GM19397 (cell line): ENCODE measurements at regions not wholly inside any gene's neighbourhood (a gene's known extent, or its start where the extent isn't known, plus 50 kb on each side); places are given as distances from the start of the nearest gene placed in this dataset.

Source experiments
- ATAC-seq: cut with Tn5 transposase; IDR thresholded peaks from one replicate; pipeline ENCODE4 v1.9.1; 2021; ENCODE audit warnings: mild to moderate bottlenecking, moderate library complexity; ENCODE audit not compliant: unreplicated experiment

DNA sequence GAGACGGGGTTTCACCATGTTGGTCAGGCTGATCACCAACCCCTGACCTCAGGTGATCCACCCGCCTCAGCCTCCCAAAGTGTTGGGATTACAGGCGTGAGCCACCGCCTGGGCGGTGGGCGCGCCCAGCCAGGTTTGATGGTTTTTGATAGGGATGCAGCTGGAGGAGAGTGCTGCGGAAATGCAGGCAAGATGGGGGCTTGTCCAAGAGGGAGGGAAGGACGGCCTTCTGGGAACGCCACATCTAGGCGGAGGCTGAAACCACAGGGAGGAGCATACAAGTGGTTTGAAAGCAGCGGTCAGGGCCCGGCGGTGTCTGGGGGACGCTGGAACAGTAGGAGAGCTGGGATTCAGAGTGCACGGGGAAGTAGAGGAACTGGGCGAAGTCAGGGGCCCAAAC, 134.6 kb downstream of the VRK1 start:
- ATAC-seq = no peak

DNA sequence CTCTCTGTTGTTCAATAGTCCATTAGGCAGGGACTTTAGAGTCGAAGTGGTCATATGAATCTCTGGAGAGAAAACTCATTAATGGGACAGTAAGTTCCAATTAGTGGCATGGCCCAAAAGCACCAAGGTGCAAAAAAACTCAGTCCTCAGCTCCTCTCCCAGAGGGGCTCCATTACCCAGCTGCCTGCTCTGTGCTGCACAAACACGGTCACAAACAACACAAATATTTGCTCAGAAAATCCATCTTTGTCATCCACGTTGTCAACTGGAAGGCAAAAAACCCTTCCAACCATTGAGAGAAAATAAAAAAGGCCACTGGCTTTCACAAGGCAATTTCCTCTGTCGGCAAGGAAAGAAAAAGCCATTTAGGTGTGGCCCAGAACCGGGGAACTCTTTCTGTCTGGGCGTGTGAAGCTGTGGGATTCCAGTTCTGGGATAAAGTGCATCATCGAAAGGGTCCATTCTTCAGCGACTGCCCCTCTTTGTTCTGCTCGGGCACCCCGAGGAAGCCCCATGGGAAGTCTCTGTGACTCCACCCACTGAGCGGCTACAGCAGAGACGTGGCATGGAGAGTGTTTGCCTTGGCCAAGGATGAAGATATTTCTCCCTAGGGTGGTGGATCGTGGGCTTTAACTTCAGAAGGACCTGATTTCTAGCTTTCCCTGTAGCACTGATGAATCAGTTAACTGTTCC, 137.6 kb downstream of the VRK1 start:
- no peak for ATAC-seq

DNA sequence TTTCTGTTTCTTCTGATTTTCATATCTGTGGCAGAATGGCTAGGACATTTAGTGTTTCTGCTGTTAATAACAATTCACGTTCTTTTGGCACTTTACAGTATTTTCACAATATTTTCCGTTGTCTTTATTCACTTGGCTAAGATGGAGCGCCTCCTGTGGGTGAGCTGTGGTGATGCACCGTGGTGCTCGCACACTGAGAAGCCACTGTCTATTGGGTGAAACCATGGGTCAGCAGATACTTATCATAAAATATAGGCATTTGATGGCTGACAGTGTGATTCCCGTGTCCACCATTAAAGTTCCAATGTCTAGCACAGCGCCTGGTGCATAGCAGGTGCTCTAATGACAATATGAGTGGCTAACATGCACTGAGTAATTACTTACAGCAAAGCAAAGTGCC, 141.8 kb downstream of the VRK1 start:
- ATAC-seq = no peak

DNA sequence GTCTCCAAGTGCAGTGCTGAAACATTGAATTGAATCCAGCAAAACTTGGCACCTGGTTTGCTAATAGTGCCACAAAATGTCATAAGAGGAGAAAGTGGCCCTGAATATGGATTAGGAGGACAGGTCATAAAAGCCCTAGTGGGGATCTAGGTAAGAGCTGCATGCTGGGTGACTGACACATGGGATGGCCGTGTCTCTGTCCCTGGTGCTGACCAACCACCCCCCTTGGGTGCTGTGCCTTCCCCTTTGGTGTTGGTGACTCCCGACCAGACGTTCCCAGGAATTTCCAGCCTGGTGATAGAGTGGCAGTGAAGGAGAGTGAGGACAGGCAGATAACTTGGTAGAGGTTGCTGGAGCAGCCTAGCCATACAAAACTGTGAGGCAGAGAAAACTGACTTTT, 142.8 kb downstream of the VRK1 start:
- no peak for ATAC-seq

DNA sequence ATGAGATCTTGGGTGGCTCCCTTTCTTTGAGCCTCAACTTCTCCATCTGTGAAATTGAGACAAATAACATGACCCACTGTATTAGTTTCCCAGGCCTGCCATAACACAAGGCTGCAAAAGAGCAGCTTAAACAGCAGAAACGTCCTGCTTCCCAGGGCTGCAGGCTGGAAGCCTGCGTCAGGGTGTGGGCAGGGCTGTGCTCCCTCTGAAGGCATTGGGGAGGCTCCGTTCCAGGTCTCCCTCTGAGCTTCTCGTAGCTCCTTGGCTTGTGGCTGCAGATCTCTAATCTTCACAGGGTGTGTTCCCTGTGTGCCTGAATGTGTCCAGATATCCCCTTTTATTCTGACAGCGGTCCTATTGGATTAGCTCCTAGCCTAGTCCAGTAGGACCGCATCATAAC, 147.1 kb downstream of the VRK1 start:
- ATAC-seq = no peak

DNA sequence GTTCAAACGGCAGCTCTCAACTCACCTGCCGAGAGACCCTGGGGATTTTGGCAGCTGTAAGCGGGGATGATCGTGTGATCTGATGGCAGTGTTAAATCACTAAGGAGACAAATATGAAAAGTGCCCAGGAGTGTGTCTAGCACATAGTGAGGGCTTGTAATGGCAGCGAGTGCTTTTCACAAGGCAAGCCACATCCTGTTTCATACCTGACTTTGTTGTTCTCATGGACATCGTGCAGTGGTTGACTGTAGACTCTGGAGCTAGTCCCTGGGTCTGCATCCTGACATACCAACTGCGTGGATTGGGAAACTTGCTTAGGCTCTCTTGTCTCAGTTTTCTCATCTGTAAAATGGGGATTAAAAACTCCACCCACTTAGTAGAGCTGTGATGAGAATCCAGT, 148.5 kb downstream of the VRK1 start:
- no peak for ATAC-seq

DNA sequence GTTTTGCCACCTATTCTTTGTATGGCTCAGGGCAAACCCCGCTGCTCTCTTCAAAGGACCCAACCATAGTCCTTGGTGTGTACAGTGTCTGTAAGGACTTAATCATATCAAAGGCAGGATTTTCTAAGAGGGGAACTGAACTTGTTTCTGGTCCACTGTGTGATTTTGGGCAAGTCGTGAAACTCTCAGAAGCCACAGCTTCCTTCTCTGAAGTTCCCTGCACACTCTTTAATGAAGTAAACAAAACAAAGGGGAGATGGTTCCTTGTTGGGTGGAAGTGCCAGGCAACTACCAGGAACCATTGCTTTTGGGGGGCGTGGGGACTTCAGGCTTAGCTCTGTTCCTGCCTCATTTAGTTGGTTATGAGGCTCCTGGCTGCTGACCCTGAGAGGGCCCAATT, 152.4 kb downstream of the VRK1 start:
- no peak for ATAC-seq

DNA sequence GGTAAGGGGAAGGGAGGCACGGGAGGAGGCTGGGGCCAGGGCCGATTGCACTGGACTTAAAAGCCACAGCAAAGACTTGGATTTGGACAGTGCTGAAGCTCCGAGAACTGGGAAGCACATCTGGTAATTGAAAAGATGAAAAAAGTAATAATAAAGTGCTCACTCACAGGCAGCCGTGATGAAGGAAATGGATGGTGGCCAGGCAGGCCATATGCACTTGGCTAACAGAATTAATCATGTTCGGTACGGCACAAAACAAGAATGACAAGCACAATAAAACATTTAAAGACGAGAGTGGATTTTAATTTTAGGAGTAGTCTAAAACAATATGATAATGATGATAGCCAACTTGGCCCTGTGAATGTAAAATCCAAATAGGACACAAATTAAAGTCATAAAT, 154.3 kb downstream of the VRK1 start:
- ATAC-seq = no peak

DNA sequence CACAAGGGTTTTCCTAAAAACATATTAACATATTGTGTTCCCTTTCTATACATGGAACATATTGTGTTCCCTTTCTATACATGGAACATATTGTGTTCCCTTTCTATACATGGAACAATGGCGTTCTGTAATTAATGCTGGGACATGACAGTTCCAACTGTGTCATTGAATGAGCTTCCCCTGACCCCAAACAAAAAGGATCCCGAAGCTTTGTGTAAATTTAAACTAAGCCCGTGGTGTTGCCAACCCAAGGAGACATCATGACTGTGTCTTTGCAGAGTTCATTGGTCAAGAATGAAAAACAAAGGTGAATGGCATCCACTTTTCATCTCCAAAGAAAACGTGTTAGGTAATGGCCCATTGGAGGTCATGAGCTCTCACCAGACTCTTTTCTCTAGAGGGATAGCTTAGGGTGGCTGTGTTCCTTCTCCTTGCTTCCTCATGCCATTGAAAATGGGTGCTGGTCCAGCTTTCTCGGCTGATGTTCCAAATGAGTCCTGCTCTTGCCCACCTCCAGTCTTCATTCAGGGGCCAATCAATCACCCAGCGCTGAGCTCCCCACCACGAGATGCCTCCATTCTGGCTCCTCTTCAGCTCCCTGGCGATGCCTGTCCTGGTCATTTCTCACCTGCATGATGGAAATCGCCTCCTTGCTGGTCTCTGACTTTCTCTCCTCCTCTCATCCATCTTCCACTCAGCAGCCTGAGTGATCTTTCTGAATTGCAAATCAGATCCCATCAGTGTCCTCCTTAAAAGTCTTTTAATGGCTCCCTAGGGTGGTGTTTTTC, 156.1 kb downstream of the VRK1 start:
- ATAC-seq = no peak

DNA sequence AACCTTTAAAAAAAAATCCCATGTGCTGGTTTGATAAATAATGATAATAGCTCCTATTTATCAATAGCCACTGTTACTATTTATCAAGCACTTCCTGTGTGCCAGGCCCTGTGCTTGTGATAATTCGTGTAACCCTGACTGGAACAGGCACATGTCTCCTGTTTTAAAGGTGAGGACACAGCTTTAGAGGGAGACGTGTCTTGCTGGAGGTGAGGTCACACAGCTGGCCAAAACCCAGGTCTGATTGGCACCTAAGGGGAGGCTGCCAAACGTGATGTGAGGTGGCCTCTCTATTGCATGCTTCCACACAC, 156.6 kb downstream of the VRK1 start:
- ATAC-seq = no peak

DNA sequence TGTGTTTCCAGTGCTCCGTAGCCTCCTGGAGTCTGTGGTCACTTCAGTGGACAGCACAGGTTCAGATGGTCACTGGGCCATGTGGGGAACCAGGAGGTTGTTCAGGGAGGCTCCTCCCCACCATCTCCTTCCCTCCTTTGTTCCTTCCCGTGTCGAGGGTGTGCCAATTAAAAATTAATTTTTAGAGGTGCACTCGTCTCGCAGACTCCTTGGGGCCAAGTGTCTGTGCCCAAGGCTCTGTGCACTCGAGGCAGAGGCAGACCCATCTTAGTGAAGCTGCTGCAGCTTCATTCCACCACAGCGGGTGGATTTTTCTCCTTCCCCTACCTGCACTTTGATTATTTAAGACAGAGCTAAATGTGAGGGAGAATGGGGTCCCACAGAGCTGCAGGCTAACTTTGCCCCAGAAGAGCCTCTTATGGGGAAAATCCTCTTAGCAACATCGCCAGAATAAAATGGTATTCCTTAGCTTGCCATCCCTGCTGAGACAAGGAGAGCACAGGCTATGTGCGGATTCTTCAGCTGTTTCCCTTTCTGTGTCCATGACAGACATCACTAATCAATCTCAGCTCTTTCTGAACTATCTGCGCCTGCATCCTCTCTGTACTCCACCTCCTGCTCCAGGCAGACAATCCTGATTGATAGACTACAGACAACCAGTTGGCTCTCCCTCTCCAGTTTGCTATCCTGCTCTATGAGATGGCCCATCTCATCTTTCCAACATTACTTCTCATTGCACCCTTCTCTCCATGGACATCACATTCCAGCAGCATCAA, 159.5 kb downstream of the VRK1 start:
- no peak for ATAC-seq

DNA sequence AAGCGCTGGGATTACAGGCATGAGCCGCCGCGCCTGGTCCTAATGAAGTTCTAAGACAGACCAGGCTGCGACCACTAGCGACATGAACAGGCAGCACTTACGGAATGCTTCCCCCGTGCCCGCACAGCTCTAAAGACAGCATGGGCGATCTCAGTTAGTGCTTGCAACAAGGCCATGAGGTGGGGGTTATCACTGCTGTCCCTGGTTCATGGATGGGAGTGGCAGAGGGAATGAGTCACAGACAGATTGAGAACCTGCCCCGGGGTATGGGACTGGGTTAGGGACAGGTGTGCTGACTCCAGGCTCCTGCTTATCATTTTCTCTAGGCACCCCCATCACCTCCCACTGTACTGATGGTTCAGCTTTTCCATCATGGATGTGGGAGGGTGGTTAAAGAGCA, 160.9 kb downstream of the VRK1 start:
- no peak for ATAC-seq

DNA sequence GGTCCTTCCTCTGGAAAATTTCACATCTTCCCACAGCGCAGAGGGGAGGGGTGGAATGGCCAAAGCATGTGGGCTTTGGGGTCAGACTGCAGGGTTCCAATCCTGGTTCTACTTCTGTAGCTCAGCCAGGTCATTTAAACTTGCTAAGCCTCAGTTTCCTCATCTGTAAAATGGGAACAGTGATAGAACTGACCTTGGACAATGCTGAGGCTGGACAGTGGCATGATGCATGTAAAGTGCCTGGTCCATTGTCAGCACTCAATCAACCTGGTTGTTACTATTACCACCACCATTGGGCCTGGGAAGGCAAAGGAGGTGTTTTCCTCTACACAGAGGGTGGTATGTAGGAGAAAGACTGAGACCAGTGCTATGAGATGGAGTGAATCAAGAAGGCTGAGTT, 162.8 kb downstream of the VRK1 start:
- ATAC-seq = no peak

DNA sequence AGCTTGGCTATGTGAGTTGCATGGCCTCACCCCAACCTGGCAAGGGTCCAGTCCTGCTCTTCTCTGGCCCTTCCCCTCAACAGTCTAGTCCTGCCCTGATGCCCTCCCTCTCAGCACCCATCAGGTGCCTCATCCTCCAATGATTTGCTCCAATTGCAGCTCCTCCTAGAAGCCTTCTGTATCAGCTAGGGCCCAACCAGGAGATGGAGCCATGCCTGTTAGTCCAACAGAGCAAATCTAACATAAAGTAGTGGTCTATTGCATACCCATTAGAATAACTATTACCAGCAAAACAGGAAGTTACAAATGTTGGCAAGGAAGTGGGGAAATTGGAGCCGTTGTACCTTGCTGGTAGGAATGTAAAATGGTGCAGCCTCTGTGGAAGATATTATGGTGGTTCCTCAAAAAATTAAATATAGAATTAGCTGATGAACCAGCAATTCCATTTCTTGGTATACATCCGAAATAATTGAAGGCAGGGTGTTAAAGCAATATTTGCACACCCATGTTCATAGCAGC, 163.5 kb downstream of the VRK1 start:
- ATAC-seq = no peak

DNA sequence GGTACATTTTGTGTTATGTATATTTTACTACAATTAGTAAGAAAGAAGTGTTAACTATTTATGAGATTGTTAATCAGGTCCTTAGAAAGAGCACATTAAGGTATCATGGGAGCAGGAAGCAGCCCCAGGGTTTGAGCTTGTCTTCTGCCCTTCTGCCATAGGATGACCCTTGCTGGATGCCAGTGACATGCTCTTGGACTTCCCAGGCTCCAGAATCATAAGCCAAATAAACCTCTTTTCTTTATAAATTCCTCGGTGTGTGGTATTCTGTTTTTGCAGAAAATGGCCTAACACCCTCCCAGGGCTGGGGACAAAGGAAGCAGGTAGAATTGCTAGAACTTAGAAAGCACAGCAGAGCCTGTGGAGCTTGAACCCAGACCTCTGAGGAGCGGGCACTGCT, 164.7 kb downstream of the VRK1 start:
- ATAC-seq = no peak

DNA sequence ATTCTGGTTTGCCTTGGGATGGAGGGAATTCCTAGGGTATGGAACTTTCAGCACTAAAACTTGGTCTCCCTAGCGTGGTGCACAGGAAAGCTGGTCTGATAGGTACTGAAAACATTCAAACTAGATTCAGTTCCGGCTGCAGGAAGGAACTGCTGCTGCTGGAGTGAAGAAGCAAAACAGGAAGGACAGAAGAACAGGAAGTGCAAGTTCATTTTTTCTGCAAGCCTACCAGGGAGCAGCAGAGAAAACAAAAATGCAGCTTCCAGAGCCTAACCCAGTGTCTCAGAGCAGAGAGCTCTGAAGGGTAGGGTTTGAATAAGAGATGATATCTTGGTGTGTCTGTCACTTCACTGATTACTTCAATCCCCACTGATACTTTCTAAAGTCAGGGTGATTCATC, 165.2 kb downstream of the VRK1 start:
- peak; percentile 80 for ATAC-seq

DNA sequence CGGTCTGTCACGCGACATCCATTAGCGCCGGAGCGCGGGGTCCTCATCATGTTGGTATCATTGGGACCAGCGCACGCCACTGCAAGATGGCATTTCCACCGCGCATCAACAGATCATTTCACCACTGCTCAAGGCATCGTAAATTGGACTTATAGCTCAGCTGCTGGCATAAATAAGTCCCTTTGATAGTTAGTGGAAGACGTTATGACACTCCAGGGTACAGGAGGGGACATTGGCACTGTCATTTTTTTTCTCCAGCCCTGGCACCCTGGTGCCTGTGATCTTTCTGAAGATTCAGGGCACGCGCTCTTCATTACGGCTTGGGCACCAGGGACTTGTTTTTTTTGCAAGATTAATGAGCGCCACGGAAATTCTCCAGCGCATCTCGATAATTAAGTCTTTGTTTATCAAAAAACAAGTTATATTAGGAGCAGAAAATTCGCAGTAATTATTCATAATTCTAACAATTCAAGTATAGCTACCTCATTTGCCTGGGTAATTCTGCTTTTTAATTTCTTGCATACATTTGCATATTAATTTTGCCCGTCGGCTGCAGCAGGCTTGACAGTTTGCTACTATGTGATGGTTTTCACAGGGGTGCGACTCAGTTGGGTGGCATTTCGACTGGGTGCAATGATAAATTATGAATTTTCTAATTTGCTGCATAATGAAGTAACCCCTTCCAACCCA, 167.7 kb downstream of the VRK1 start:
- no peak for ATAC-seq

DNA sequence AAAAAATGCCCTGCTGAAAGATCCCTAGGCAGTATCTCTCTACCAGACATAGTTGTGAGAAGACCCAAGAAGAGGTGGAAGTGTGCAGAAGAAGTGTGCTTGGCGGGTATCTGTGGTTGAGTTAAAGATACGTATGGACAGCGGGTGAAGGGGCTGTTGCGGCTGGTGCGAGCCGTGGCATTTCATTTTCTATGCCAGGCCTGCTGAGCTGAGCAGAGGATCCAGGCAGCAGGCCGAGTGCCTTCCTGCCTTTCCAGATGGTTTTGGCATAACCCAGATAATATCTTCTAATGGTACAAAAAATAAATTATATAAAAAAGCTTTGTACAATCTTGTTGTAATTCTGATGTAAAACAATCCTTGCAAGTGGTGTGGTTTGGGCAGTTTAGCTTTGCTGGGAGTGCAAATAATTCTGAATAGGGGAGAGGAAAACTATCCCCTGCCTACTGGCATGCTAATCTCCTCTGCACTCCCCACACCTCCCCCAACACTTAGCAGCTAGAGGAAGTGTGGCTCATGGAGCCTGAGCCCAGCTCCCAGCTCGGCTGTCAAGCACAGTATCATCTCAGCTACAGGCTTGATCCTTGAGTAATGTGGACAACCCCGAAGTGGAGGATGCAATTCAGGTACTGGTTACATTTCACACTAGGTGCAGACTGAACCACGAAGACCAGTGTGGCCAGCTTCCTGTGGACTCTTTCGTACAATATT, 168.9 kb downstream of the VRK1 start:
- ATAC-seq = no peak

DNA sequence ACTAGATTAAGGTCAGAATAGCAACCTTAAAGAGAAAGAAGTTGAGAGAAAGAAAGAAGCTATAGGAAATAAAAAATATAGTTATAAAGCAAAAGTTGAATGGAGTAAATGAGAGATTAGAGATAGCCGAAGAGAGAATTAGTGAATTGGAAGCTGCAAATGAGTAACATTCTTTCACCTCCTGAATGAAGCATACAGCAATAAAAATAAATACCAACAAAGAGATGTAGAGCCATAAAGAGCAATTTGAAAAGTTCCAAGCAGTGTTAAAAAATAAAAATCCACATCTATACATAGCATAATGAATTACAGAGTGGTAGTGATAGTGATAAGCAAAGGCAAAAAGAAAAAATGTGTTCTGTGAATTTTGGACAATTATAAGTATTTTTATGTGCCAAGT, 177.9 kb downstream of the VRK1 start:
- no peak for ATAC-seq

DNA sequence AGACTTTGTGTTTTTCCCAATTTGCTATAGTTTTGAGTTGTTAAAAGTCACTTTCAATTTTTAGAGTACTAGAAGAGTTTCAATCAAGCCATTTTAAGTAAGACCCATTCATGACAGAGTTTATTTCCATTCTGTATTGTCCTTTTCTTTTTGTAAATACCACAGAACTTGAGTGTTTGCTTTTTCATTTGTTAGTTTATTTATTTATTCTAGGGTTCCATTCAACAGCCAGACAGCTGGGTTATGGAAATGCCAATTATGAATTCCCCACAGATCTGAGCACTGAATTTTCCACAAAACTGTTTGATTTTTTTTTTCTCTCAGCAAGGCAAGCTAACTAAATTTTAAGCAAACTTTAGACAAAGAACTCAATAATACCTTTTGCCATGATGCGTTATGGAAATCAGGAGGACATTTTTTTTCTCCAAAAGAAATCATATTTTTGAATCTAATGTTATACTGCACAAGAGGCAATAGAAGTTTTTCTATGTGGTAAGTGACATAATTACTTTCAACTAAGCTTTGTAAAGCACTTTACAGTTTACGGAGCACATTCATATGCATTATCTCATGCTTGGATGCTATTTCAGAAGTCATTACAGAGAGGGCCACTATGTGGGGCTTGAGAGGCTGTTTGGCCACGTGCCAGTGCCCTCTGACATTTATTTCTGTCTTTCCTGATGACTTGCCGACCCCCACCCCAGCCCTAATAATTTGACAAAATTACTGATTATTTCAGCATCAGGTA, 181.5 kb downstream of the VRK1 start:
- ATAC-seq = no peak
